ENCODE measurements at regions not wholly inside any gene's neighbourhood (a gene's known extent, or its start where the extent isn't known, plus 50 kb on each side); places are given as distances from the start of the nearest gene placed in this dataset.

DNA sequence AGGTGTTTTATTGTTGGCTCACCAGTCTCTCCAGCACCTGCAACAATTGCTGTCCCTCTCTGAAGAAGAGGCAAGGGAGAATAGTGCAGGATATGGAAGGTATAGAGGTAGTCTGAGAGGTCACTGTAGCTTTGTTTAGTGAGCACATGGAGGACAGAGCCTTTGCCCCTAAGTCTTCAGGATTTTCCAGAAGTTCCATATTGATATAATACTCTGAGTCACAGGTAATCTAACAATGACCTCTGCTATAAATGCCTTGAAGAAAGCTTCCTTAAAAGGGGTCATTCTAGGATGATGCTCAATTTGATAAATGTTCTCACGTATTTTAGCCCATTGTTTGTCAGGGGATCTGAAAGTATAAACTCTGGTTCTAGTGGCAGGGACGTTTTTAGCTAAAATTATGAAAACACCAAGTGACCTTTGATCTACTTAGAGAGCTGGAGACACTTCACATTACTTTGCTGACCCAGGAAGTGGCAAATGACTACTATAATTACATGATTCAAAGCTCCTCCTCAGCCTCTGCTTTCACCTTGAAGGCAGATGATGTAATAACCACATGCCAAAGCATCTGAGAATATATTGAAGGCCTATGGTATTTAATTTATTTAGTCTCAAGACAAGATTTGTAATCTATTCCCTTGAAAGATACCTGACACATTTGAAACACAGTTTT lies 366.9 kb upstream of the NUDT12 start:
- no peak for TF ChIP-seq GATA3 (IDR thresholded peaks at IDR 0.05; ENCODE audit: low read depth, low read length)
- no peak for TF ChIP-seq GATA2 (IDR thresholded peaks at IDR 0.05; ENCODE audit: low read depth, low read length)

DNA sequence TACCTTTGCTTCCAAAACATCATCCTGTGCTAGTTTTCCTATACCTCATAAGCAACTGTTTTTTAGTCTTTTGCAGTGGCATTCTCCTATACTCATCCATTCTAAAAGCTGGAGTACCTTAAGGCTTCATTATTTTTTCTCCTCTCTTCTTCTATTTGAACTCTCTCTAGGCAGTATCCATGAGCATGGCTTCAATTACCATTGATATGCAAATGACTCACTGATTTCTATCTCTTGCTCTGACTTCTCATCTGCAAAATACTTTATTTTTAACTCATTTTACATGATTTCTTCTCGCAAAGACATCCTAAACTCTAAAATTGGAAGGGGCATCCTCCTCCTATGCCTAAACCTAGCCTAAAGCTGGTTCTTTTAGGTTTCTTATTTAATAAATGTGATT lies 365.1 kb upstream of the NUDT12 start:
- TF ChIP-seq GATA3 (IDR thresholded peaks at IDR 0.05; ENCODE audit: low read depth, low read length) (no peak), GATA2 (IDR thresholded peaks at IDR 0.05; ENCODE audit: low read depth, low read length) (no peak)

DNA sequence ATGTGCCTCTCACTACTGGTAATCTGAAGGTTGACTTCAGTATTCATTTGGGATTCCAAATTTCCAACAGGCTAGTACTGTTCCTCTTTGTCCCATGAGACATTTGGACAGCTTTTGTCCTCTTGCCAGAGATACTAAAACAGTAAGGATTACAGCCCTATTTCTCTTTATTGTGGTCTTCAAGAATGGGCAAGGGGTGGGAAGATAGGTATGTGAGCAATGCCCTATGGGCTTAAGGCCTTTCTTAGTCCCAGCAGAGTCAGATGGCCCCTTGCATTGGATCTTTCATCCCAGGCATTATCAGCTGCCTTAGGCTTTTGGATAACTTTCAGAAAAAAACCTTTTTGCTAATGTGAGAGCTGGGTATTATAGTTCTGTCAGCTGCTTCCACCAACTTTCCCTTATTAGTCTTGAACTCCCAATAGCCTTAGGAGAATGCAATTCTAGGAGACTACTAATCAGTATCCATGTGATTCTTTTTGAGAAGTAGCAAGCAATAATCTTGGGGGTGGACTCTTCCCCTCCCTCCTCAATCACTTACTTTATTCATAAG lies 361.1 kb upstream of the NUDT12 start:
- no peak for TF ChIP-seq GATA3 (IDR thresholded peaks at IDR 0.05; ENCODE audit: low read depth, low read length)
- no peak for TF ChIP-seq GATA2 (IDR thresholded peaks at IDR 0.05; ENCODE audit: low read depth, low read length)

DNA sequence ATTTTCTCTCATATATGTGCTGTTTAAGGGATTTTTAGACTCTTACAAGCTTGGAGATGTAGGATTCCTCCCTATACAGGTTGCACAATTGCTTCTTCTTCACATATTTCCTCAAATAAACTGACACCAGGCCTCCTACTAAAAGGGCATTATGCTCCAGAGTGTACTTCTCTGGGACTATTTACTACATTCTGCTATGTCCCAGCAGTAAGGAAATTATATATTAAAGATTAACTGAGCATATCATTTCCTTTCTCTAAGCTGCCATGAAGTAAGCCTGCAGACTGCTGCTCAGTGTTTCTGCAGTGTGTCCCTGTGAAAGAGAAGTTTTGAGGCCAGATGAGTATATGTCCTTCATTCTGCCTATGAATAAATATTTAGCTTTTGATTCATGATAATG lies 356.9 kb upstream of the NUDT12 start:
- no peak for TF ChIP-seq GATA2 (IDR thresholded peaks at IDR 0.05; ENCODE audit: low read depth, low read length)
- TF ChIP-seq GATA3 (IDR thresholded peaks at IDR 0.05; ENCODE audit: low read depth, low read length) = no peak

DNA sequence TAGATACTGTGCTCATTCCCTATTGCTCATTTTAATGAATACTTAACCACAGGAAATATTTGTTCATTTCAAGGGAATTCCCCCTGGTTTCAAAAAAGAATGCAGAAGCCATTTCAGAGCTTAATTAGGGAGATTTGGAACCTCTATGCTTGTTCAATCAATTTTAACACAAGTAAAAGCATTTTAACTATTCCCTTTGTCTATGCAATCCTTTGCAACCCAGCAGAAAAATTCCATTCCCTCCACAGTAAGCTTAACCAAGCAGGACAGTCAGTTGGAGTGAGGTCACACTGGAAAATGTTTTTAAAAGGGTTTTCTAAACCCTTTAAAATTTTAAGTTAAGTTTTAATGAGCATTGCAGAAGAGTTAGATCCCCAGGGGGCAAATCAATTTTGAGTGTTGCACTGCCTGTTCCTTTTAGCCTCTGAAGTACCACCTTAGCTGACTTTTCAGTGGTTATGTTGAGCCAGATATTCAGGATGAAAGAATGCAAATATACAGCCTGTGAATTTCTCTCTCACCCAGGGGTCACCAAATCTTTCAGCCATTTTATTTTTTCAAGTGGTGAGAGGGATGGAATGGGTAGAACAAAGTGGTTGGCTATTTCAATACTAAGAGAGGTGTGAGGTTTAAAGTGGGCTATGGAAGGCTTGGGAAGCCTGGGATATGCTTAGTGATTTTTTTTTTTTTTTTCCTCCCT lies 356.2 kb upstream of the NUDT12 start:
- TF ChIP-seq GATA2 (IDR thresholded peaks at IDR 0.05; ENCODE audit: low read depth, low read length) = no peak
- TF ChIP-seq GATA3 (IDR thresholded peaks at IDR 0.05; ENCODE audit: low read depth, low read length) = no peak

DNA sequence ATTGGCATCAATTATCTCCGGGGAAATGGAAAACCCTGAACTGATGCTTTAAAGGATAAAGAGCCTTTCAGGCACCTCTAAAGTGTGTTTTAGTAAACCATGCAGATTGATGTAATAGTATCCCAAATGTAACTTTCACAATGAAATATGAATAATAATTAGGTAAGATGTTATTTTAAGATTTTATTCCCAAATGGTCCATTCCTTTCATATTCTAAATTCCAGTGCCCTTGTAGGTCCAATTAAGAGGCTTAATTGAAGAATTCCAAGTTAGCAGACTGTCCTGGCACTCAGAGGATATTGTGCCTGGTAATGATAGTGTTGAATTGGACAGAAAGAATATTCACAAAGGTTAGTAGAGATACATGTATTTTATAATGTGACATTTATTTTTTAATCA lies 352.5 kb upstream of the NUDT12 start:
- no peak for TF ChIP-seq GATA2 (IDR thresholded peaks at IDR 0.05; ENCODE audit: low read depth, low read length)
- TF ChIP-seq GATA3 (IDR thresholded peaks at IDR 0.05; ENCODE audit: low read depth, low read length) = no peak

DNA sequence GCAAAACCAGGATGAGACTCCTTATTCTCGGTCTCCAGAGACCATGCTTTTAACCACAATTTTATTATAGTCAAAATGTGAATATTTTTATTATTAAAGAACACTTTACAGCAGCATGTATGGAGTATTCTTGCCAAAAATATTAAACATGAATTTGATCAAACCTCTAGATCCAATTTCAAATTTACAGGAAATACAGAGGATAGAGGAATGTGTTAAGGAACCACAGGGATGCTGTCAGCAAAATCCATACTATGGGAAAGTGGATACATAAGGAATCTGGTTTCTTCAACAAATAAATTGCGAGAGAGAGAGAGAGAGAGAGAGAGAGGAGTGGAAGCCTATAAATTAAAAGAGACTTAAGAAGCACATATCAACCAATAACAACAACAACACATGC lies 348.2 kb upstream of the NUDT12 start:
- no peak for TF ChIP-seq GATA3 (IDR thresholded peaks at IDR 0.05; ENCODE audit: low read depth, low read length)
- TF ChIP-seq GATA2 (IDR thresholded peaks at IDR 0.05; ENCODE audit: low read depth, low read length) = no peak

DNA sequence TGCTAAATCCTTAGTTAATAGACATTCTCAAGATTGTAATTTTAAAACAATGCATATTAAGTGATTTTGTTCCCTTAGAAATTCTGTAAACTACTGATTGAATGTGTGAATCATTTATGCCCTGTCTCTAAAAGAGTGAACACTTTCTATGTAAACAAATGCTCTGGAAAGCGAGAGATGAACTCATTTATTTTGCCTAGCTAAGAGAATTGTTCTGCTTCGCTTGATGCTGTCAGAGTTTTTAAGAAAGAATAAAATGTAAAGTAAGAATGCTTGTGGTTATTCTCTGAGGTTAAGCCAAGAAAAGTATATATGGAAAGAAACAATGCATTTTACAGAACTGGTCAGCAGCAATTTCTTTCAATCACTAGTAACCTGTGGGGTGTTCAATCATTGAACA lies 347.4 kb upstream of the NUDT12 start:
- TF ChIP-seq GATA3 (IDR thresholded peaks at IDR 0.05; ENCODE audit: low read depth, low read length) (no peak), GATA2 (IDR thresholded peaks at IDR 0.05; ENCODE audit: low read depth, low read length) (no peak)

DNA sequence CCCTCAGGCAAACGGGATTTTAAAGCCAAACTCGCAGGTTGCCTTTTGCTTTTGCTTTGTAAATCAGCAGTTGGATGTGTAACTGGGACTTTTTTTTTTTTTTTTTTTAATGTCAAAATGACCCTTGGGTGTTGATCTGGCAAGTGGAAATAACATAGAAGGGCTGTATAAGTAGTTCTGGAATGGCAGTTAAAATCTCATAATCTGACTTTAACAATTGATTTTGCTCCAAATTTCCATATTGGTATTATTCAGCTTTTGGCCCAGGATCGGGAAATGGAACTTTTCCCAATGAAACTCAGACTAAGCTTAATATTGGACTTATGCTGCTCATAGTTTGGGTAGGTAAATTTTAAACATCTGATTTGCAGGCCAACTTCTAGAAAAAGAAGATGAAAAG lies 346.8 kb upstream of the NUDT12 start:
- TF ChIP-seq GATA2 (IDR thresholded peaks at IDR 0.05; ENCODE audit: low read depth, low read length) = no peak
- no peak for TF ChIP-seq GATA3 (IDR thresholded peaks at IDR 0.05; ENCODE audit: low read depth, low read length)

DNA sequence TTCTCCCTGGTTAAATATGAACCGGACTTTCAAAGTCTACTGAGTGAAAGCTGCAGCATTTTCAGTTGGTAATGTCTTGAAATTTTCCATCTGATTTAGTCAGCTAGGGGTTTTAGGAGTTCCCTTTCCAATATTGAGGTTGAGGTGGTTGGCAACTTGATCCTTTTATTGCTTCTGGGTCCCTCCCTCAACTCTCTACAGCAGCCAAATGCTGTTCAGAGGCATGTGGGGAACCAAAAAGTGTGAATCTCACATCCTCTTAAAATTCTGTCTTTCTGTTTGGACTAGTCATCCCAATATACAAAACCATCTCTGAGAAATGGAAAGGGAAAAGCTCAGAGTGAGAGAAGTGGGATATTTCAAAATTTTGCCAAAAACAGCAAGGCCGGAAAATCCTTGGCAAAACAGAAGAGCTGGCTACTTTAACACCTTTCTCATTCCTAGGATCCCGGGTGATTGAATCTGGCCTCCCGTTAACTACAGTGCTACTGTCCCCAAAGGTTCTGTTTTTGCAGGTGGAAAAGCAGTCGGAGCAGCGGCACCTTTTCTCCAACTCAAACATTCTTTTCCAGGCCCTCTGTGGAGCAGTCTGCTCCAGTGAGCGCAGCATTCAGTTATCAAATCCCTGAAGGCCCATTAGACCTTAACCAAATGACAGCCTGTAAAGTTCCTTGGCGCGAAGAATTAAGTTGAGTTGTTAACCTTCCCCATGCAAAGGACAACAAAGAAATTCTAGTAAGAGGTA lies 345.9 kb upstream of the NUDT12 start:
- no peak for TF ChIP-seq GATA3 (IDR thresholded peaks at IDR 0.05; ENCODE audit: low read depth, low read length)
- TF ChIP-seq GATA2 (IDR thresholded peaks at IDR 0.05; ENCODE audit: low read depth, low read length) = no peak

DNA sequence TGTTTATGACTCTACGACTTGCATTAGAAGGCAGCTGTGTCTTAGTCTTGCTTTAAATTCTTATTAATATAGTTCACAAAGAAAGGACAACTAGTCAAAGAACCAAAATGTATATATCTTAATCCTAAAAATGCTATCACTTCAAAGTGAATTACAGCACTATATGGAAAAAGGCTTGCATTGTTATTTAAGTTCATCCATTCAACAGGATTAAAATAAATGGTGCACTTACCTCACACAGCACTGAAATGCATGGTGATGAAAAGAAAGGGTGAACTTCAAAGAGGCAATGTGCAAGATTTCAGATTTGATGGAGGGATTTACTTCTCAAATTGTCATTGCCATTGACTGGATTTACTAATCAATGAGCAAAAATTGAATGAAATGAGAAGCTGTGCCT lies 344.4 kb upstream of the NUDT12 start:
- TF ChIP-seq GATA3 (IDR thresholded peaks at IDR 0.05; ENCODE audit: low read depth, low read length) = no peak
- TF ChIP-seq GATA2 (IDR thresholded peaks at IDR 0.05; ENCODE audit: low read depth, low read length) = no peak

DNA sequence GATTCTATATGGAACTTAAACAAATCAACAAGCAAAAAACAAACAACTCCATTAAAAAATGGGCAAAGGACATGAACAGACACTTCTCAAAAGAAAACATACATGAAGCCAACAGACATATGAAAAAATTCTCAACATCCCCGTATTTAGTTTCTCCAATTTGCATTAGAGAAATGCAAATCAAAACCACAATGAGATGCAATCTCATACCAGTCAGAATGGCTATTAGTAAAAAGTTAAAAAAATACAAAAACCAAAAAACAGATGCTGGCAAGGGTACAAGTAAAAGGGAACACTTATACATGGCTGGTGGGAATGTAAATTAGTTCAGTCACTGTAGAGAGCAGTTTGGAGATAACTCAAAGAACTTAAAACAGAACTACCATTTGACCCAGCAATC lies 342.1 kb upstream of the NUDT12 start:
- TF ChIP-seq GATA3 (IDR thresholded peaks at IDR 0.05; ENCODE audit: low read depth, low read length) (no peak), GATA2 (IDR thresholded peaks at IDR 0.05; ENCODE audit: low read depth, low read length) (no peak)

DNA sequence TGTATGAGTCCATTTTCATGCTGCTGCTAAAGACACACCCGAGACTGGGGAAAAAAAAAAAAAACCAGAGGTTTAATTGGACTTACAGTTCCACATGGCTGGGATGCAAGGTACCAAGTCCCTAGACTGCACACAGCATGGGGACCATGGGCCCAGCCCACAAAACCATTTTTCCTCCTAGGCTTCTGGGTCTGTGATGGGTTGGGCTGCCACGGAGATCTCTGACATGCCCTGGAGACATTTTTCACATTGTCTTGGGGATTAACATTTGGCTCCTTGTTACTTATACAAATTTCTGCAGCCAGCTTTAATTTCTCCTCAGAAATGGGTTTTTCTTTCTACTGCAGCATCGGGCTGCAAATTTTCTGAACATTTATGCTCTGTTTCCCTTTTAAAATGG lies 340.3 kb upstream of the NUDT12 start:
- TF ChIP-seq GATA2 (IDR thresholded peaks at IDR 0.05; ENCODE audit: low read depth, low read length) = no peak
- no peak for TF ChIP-seq GATA3 (IDR thresholded peaks at IDR 0.05; ENCODE audit: low read depth, low read length)

DNA sequence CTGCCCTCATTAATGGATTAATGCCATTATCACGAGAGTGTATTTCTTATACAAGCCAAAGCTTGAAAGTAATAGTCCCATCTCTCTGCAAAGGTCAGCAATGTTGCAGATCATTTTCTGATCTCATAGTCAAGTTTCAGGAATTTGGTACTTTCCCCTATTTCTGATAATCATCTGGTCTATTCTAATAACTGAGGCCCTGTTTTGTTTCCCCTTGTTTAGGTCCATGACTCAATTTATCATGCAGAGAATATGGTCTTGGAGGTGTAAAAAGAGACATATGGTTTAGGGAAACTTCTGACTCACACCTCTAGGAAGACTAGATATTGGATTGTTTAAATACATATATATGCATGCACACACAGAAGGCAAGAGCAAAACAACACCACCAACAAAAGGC lies 339.3 kb upstream of the NUDT12 start:
- no peak for TF ChIP-seq GATA2 (IDR thresholded peaks at IDR 0.05; ENCODE audit: low read depth, low read length)
- TF ChIP-seq GATA3 (IDR thresholded peaks at IDR 0.05; ENCODE audit: low read depth, low read length) = no peak
